ENCODE measurements at regions not wholly inside any gene's neighbourhood (a gene's known extent, or its start where the extent isn't known, plus 50 kb on each side); places are given as distances from the start of the nearest gene placed in this dataset.

- H3K4me3 ChIP-seq (ENCODE audit: low read depth, low read length): no peak overlapping the region
- TF ChIP-seq CTCF (IDR thresholded peaks at IDR 0.05; ENCODE audit: control insufficient read depth, extremely low read depth, insufficient read depth): no peak
- no peak for DNase-seq (ENCODE audit: low read depth)
These were observed 78.1 kb downstream of the SPP2 start for GRCh38 chr2:234128606-234129005.

Data from LNCaP clone FGC (cell line).